ENCODE measurements at regions not wholly inside any gene's neighbourhood (a gene's known extent, or its start where the extent isn't known, plus 50 kb on each side); places are given as distances from the start of the nearest gene placed in this dataset.

DNA sequence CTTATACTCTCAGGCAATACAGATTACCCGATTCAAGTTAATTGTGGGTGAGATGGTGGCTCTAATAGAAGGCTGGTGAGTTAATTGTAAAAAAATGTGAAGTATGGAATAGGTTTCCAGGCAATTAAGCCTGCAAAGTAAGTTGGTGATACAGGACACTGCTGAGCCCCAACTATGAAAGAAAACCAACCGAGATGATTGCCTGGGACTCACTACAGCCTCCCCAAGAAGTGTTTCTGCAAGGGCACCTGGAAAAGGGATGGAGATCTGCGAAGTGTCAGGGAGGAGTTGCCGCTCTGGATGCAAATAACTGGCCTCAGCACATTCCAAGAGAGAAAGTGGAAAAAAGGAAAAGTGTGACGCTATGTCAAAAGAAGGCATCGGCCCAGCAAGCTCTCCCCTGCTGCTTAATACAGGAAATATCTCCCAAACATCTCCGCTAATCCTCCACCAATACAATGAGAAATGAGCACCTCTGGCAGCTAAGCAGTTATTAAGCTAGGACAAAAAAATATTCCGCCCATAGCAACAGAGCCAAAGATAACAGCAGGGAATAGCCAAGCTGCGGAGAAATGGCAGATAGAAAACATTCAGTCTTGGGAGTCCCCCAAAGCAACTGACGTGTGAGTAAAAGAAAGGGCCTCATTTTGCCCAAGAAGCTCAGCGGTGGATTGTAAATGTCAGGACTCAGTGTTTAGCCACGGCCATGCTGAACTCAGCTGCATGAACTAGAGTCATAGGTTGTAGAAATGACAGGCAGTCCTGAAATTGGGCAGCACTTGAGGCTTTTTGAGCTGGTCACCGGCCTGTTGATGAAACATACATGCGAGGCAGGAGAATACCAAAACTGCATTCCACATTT lies 133.7 kb downstream of the SNX19 start:
- DNase-seq (ENCODE audit: low read depth) = peak; percentile 98

DNA sequence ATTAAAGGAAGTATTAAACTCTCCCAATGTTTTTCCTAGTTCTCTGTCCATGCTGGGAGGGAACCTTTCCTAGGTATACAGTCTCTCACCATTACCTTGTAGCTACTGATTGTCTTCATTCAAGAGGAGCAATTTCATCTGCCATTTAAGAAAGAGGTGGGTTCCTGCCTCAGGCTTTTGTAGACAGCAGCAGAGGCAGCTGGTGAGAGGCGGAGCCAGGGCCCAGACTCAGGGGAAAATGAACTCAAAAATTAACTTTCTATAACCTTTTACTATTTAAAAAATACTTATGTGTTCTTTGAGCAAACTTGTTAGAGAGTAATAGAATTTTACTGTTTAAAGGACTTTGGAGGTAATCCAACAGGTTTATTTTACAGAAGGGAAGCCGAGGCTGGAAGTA lies 133.0 kb downstream of the SNX19 start:
- no peak overlapping the region for H3K4me3 ChIP-seq (ENCODE audit: low read depth, low read length)

More for the DNA sequence above, 133.7 kb downstream of the SNX19 start:
- H3K4me3 ChIP-seq (ENCODE audit: low read depth, low read length) = peak overlapping the region; percentile 45
- peak; percentile 6 for TF ChIP-seq CTCF (IDR thresholded peaks at IDR 0.05; ENCODE audit: insufficient read depth, low read length)

DNA sequence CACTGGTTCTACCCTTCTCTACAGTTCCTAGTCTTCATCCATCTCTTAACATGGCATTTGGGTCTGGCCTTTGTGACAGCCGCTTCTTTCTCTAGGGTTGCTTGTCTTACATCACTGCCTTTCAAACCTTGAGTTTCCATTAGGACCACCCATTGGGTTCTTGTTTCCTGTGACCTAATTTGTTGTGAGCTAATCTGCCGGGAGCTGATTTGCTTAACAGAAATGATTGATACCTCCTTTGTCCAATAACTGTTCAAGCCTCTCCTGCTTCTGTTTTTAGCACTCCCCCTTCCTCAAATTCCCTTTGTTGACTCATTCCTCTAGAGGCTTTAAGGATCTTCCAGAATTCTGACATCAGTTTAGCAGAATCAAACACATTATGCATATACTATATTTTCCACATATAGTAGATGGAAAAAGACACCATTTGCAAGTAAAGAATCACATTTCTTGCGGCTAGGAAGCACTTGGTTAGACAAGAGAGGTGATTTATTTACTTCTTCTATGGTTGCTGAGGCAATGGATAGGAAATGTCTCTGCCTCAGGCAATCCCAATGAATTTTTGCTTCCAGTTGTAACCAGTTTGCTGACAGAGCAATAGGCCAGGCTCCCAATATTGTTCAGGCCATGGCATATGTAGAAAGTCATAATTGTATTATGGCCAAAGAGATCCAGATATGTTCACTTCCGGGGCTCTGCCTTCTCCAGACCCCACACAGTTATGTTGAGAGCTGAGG lies 130.7 kb downstream of the SNX19 start:
- no peak overlapping the region for H3K4me3 ChIP-seq (ENCODE audit: low read depth, low read length)

More for the DNA sequence above, 133.0 kb downstream of the SNX19 start:
- no peak for TF ChIP-seq CTCF (IDR thresholded peaks at IDR 0.05; ENCODE audit: insufficient read depth, low read length)
- no peak for DNase-seq (ENCODE audit: low read depth)

GRCh38 chr11:130786586-130786985 lies 129.7 kb downstream of the SNX19 start:
- DNase-seq (ENCODE audit: low read depth) = no peak
- H3K4me3 ChIP-seq (ENCODE audit: low read depth, low read length) = no peak overlapping the region
- no peak for TF ChIP-seq CTCF (IDR thresholded peaks at IDR 0.05; ENCODE audit: insufficient read depth, low read length)

More for the DNA sequence above, 130.7 kb downstream of the SNX19 start:
- DNase-seq (ENCODE audit: low read depth) = peak; percentile 73
- TF ChIP-seq CTCF (IDR thresholded peaks at IDR 0.05; ENCODE audit: insufficient read depth, low read length) = no peak

GRCh38 chr11:130787092-130787616 lies 129.1 kb downstream of the SNX19 start:
- H3K4me3 ChIP-seq (ENCODE audit: low read depth, low read length) = no peak overlapping the region
- DNase-seq (ENCODE audit: low read depth) = peak; percentile 27
- no peak for TF ChIP-seq CTCF (IDR thresholded peaks at IDR 0.05; ENCODE audit: insufficient read depth, low read length)

GRCh38 chr11:130787973-130788570 lies 128.2 kb downstream of the SNX19 start:
- no peak for TF ChIP-seq CTCF (IDR thresholded peaks at IDR 0.05; ENCODE audit: insufficient read depth, low read length)
- no peak for DNase-seq (ENCODE audit: low read depth)
- H3K4me3 ChIP-seq (ENCODE audit: low read depth, low read length) = no peak overlapping the region
